ENCODE measurements at regions not wholly inside any gene's neighbourhood (a gene's known extent, or its start where the extent isn't known, plus 50 kb on each side); places are given as distances from the start of the nearest gene placed in this dataset.
"Not testable (repeated sequence)": the region's sequence is repeated elsewhere in the genome, so short reads cannot be mapped to it uniquely, and the experiment has no call there.

DNA sequence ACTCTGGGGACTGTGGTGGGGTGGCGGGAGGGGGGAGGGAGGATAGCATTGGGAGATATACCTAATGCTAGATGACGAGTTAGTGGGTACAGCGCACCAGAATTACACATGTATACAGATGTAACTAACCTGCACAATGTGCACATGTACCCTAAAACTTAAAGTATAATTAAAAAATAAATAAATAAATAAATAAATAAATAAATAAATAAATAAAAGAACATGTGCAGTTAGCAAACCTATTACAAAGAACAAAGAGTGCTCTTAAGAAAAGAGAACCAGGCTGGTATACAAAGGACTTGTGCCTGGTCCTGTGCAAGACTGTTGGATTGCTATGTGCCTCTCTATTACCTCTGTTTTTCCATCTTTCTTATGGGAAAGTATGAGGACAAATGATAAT is 79.3 kb upstream of the FRMPD3 start:
- POLR2A ChIA-PET (ENCODE audit: partially characterized antibody); H3K23ac ChIP-seq (ENCODE audit: insufficient read length); H2AK5ac ChIP-seq (ENCODE audit: low read depth, low read length); DNase-seq (ENCODE audit: low read depth in 1 of 2, low spot score in 2 of 2); H3K4me3 ChIP-seq (ENCODE audit: extremely low read depth in 1 of 4, insufficient read depth in 2 of 4, low read depth in 3 of 4, low read length in 4 of 4); H2BK12ac ChIP-seq (ENCODE audit: low read depth, low read length); H3K14ac ChIP-seq (ENCODE audit: insufficient read length); H2BK15ac ChIP-seq (ENCODE audit: low read length); H3K4ac ChIP-seq (replicated peaks; ENCODE audit: insufficient read length, low read depth, low read length); H4K91ac ChIP-seq (replicated peaks; ENCODE audit: insufficient read length, low read length); H3K18ac ChIP-seq (ENCODE audit: extremely low read depth, low read length); H3K4me1 ChIP-seq (replicated peaks in 1 of 4; ENCODE audit: control insufficient read depth in 3 of 4, insufficient read depth in 4 of 4, low read length in 3 of 4); FAIRE-seq; H3K4me2 ChIP-seq (ENCODE audit: insufficient read depth in 1 of 2, low read depth in 2 of 2, low read length in 2 of 2); H3K79me2 ChIP-seq (ENCODE audit: control insufficient read depth in 1 of 2, insufficient read depth in 2 of 2, low read length in 2 of 2); H3K56ac ChIP-seq (replicated peaks; ENCODE audit: insufficient read length, low read depth, low read length); H2AFZ ChIP-seq (ENCODE audit: low read length); H2BK20ac ChIP-seq (ENCODE audit: low read length); H4K5ac ChIP-seq (ENCODE audit: insufficient read length, low read depth, low read length); H3K27ac ChIP-seq (ENCODE audit: low read depth, low read length); H3K9me3 ChIP-seq (ENCODE audit: insufficient read depth in 2 of 2, low read depth in 1 of 2, low read length in 1 of 2); H4K20me1 ChIP-seq (replicated peaks in 1 of 2; ENCODE audit: control insufficient read depth in 1 of 2, insufficient read depth in 2 of 2, low read length in 2 of 2); H2BK120ac ChIP-seq (replicated peaks; ENCODE audit: low read depth, low read length); H3K9ac ChIP-seq (replicated peaks in 1 of 4; ENCODE audit: extremely low read depth in 1 of 4, low read depth in 3 of 4, low read length in 3 of 4); H3K79me1 ChIP-seq (ENCODE audit: low read depth, low read length); H3K36me3 ChIP-seq (ENCODE audit: control insufficient read depth in 2 of 4, insufficient read depth in 4 of 4, low read length in 3 of 4); H3K27me3 ChIP-seq (replicated peaks in 1 of 4; ENCODE audit: control insufficient read depth in 3 of 4, extremely low read depth in 1 of 4, insufficient read depth in 3 of 4, low read length in 3 of 4); H2BK5ac ChIP-seq (ENCODE audit: low read depth, low read length); H4K8ac ChIP-seq (ENCODE audit: extremely low read depth, insufficient read depth, low read length); H3K23me2 ChIP-seq (ENCODE audit: low read depth, low read length): not testable (repeated sequence)
- CTCF ChIA-PET (ENCODE audit: partially characterized antibody) = interaction anchor here (1.4 kb wide), 1 partner anchor 23 kb away, joined by 4 read pairs; no protein-coding TSS in a partner anchor
- 93% methylated on average over 3 of the region's 3 CpGs; no CpG with 5 or more reads in 1 of the 2 experiments for WGBS, 2 experiments (ENCODE audit: extremely low coverage in 1 of 2, insufficient coverage in 1 of 2, insufficient read length in 1 of 2, insufficient replicate concordance in 2 of 2, low coverage in 1 of 2, low lambda C conversion rate in 2 of 2, missing lambda C conversion rate in 1 of 2)

Measured in H1 (cell line).